GM18867 (cell line): ENCODE measurements at regions not wholly inside any gene's neighbourhood (a gene's known extent, or its start where the extent isn't known, plus 50 kb on each side); places are given as distances from the start of the nearest gene placed in this dataset.
A peak's percentile ranks its signal among the peaks of the same experiment; 100 is the strongest.
"Not testable (repeated sequence)": the region's sequence is repeated elsewhere in the genome, so short reads cannot be mapped to it uniquely, and the experiment has no call there.

Source experiments
- ATAC-seq: cut with Tn5 transposase; IDR thresholded peaks from one replicate; pipeline ENCODE4 v1.9.1; 2021; ENCODE audit warnings: mild to moderate bottlenecking, moderate library complexity; ENCODE audit not compliant: unreplicated experiment

GRCh38 chr11:116033931-116034553 lies 529.8 kb upstream of the CADM1 start:
- no peak for ATAC-seq

- no peak for ATAC-seq
Observed at GRCh38 chr11:116030697-116031331, 526.6 kb upstream of the CADM1 start.

GRCh38 chr11:116028506-116028905 lies 524.3 kb upstream of the CADM1 start:
- ATAC-seq = not testable (repeated sequence)

- ATAC-seq = no peak
Observed at GRCh38 chr11:115999437-115999836, 495.2 kb upstream of the CADM1 start.

- peak; percentile 18 for ATAC-seq
Observed at GRCh38 chr11:115996808-115997188, 492.6 kb upstream of the CADM1 start.

GRCh38 chr11:115996125-115996807 lies 492.1 kb upstream of the CADM1 start:
- peak; percentile 99 for ATAC-seq

- ATAC-seq = no peak
Observed at GRCh38 chr11:115993590-115993989, 489.4 kb upstream of the CADM1 start.

- no peak for ATAC-seq
Observed at GRCh38 chr11:115990004-115990447, 485.8 kb upstream of the CADM1 start.

GRCh38 chr11:115985896-115986295 lies 481.7 kb upstream of the CADM1 start:
- no peak for ATAC-seq

- no peak for ATAC-seq
Observed at GRCh38 chr11:115984228-115984627, 480.0 kb upstream of the CADM1 start.

GRCh38 chr11:115982666-115983065 lies 478.5 kb upstream of the CADM1 start:
- no peak for ATAC-seq

GRCh38 chr11:115981814-115982471 lies 477.7 kb upstream of the CADM1 start:
- ATAC-seq = no peak

GRCh38 chr11:115981104-115981481 lies 476.9 kb upstream of the CADM1 start:
- no peak for ATAC-seq

- ATAC-seq = no peak
Observed at GRCh38 chr11:115980337-115981103, 476.3 kb upstream of the CADM1 start.

- no peak for ATAC-seq
Observed at GRCh38 chr11:115974703-115975102, 470.5 kb upstream of the CADM1 start.

- ATAC-seq = not testable (repeated sequence)
Observed at GRCh38 chr11:115967203-115967602, 463.0 kb upstream of the CADM1 start.

- ATAC-seq = no peak
Observed at GRCh38 chr11:115965767-115966504, 461.7 kb upstream of the CADM1 start.

GRCh38 chr11:115964091-115964490 lies 459.9 kb upstream of the CADM1 start:
- ATAC-seq = no peak

GRCh38 chr11:115963156-115963555 lies 458.9 kb upstream of the CADM1 start:
- no peak for ATAC-seq
